HG02973 (cell line): ENCODE measurements at regions not wholly inside any gene's neighbourhood (a gene's known extent, or its start where the extent isn't known, plus 50 kb on each side); places are given as distances from the start of the nearest gene placed in this dataset.

ENCODE experiments used
- ATAC-seq: cut with Tn5 transposase; IDR thresholded peaks from one replicate; pipeline ENCODE4 v1.9.1; 2021; ENCODE audit warnings: moderate library complexity; ENCODE audit not compliant: unreplicated experiment

DNA sequence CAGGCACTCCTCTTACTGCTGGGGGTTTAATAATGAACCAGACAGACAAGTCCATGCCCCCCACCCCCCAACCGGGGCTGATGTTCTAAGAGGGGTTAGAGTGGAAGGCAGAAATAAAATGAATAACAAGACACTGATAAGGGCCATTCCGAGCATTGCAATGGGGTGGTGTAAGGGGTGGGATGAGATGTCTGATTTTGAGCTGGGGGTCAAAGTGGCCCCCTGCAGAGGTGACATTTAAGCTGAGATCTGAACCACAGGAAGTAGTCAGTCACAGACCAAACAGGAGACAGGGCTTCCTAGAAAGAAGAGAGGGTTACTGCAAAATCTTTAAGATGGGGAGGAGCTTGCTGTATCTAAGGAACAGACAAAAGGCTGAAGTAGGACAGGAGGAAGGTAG is 180.6 kb upstream of the SH3BP4 start:
- ATAC-seq = no peak

DNA sequence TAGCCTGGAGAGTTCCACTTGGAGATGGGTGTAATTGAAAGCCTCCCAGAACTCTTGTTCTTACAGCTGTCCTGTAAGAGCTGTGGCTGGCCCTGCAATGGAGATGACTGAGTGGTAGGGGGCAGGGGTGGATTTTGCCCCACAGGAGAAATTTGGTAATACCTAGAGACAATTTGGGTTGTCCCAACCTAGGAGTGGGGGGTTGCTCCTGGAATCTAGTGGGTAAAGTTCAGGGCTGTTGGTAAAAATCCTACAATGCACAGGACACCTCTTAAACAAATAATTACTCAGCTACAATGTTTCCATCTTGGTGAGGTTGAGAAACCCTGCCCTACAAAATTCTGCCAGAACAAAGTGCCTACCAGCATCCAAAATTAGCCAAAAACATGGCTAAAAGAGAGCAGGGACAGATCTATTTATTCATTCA is 181.1 kb upstream of the SH3BP4 start:
- ATAC-seq = no peak

DNA sequence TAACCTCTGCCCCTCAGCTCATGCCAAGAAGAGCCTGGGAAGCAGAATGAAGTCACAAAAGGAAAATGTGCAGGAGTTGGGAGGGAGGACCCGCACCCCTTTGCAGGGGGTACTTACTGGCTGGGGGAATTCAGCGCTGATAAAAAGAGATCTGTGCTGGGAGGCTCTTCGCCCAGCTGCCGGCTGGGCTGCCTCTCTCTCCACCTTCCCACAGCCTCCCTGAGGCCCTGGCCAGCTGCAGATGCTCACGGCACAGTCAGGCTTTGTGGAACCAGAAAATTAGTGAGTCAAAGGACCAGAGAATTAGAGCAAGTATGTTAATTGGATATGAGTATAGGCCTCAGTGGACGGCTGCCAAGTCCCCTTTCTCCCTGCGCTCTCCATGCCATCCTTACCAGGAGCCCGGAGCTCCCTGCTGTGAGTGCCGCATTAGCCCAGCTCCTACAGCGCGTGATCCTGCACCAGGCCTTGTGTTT is 181.7 kb upstream of the SH3BP4 start:
- no peak for ATAC-seq

DNA sequence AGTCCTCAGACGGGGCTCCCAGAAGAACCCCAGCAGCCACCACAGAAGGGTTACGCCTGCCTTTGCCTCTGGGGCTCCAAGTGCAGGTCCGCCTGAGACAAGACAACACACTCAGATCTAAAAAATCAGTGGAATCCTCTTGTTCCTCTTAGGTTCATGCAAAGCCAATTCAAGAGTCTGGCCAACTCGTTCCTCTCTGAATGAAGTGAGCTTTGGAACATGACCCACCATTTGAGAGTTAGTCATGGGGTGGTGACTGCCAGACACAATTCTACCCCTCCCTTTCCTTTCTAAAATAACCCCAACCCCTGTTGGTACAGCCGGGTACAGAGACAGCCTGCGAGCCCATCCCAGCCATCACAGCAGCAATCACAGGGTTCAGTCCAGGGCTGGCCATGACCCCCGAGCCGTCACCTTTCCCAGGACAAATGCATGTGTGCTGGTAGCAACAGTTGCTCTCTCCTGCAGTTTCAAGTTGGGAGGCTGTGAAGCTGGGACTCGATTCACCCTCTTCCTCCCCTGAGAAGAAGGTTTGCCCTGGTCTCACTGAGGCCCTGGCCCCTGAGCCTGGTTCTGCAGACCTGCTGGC is 183.1 kb upstream of the SH3BP4 start:
- ATAC-seq = no peak

DNA sequence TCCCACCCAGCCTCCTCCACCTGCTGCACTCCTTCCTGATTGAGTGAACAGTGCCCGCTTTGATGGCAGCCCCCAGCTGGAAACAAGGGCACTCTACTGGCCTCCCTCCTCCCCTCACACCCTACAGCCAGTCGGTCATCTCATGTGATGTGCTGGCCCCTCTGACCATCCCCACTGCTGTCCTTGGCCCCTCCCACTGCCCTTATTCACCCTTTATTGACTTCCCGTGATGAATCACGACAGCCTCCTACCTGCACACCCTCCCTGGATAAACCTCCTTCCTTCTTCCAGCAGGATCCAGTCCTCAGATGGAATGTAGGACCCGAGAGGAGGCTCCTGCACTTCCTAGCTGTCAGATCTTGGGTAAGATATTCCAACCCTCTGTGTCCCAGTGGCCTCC is 186.5 kb upstream of the SH3BP4 start:
- ATAC-seq = no peak

DNA sequence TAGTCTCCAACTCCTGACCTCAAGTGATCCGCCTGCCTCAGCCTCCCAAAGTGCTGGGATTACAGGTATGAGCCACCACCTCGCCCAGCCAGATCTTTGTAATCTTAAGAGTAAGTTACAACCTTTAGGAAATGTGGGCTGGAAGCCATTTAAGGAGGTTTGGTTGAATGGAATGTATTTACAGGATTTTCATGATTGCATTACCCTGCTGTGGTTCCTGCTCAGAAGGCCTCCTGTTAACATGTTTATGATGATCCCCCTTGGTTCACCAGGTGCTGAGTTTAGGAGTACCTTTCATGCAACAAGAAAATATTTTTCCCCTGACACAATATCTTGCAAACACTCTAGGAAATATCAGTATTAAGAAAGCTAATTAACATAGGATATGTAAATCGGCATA is 187.4 kb upstream of the SH3BP4 start:
- no peak for ATAC-seq

DNA sequence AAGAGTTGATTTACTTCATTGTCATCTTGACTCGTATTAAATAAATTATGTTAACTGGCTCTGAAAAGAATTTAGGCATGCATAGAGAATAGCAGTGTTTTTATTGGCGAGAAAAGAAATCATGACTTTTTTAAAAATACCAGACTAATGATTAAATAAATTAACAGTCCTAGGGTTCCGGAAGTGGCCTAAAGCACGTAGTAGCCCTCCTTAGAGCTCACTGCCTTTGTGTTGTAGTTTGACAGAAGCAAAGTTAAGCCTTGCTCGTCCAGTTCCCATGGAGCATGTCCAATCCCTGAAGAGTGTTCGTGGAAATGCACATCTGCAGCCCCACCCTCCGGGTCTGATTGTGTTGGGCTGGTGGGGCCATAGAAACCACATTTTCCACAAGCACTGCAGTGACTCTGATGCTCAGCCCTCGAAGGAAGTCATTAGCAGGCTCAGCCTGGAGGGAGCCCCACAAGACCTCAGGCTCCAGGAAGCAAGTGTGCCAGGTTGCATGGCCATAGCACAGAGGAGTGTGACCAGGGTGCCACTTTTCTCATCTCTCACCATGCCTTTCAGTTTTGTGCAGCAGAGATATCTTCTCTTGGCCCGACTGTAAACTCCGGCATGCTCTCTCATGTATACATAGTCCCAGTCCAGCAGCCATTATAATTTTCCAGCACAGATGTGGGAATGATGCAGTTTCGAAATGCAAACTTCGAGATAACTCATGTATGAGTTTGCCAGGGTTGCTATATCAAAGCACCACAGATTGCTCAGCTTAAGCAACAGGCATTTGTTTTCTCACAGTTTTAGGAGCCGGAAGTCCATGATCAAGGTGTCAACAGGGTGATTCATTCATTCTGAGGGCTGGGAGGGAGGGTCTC is 188.6 kb upstream of the SH3BP4 start:
- no peak for ATAC-seq

DNA sequence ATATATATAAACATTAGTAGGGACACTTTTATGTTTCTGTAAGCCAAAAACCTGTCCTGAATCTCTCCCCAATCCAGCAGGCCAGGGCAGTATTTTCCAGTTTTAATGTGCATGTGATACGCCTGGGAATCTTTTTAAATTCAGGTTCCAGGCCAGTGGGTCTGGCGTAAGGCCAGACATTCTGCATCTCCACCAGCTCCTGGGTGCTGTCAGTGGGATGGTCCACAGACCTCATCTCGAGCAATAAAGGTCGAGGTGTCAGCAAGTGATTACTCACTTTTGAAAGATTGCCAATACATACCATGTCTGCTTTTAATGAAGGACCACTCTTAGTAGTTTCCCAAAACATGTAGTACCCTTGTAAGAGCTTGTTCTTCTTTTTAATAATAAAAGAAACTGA is 189.9 kb upstream of the SH3BP4 start:
- ATAC-seq = no peak

DNA sequence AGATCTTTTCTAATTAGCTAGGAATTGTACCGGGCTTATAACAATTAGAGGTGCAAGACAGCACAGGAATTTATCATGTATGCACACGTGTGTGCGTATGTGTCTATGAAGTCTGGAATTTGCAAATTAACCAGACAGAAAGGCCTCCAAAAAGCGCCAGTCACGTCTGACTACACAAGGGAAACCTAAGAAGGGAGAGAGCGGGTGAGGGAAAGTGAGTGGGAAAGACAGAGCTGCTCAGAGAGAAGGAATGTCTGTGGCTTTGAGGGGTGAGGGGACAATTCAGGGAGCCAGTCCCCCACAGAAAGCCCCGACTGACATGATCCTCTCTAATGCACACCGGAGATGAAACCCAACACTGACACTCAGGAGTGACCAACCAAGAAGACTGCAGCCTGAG is 197.7 kb upstream of the SH3BP4 start:
- ATAC-seq = no peak

DNA sequence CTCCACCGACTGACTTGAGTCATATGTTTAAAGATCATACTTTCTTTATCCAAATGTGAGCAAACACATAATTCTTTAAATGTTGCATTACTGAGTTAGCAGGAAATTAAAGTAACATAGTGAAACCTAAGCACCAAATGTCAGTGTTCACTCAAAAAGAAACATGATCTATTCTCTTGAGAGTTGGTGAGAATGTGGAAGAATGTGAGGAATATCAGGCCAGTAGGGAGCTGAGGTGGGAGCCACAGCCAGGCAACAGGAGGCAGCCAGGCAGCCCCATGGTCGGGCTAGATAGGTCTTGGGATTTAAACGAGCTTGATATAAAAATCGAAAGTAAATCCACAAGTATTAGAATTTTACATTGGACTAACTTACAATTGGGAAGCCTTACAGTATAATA is 198.1 kb upstream of the SH3BP4 start:
- ATAC-seq = no peak

DNA sequence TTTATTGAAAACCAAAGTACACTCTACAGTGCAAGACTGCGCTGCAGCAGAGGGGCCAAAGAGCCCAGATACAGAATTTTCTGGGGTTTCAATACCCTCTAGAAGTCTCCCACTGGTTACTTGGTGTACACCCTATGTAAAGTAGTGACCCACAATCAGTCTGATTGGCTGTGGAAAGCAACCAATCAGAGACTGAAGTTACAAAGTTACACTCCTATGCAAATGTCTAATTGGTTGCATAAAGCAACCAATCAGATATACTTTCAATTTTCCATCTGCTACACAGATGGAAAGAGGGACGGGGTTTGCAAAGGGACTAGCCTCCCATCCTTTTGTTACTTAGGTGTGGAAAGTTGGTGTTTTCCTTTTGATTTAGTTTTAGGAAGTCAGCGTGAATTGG is 198.9 kb upstream of the SH3BP4 start:
- no peak for ATAC-seq

DNA sequence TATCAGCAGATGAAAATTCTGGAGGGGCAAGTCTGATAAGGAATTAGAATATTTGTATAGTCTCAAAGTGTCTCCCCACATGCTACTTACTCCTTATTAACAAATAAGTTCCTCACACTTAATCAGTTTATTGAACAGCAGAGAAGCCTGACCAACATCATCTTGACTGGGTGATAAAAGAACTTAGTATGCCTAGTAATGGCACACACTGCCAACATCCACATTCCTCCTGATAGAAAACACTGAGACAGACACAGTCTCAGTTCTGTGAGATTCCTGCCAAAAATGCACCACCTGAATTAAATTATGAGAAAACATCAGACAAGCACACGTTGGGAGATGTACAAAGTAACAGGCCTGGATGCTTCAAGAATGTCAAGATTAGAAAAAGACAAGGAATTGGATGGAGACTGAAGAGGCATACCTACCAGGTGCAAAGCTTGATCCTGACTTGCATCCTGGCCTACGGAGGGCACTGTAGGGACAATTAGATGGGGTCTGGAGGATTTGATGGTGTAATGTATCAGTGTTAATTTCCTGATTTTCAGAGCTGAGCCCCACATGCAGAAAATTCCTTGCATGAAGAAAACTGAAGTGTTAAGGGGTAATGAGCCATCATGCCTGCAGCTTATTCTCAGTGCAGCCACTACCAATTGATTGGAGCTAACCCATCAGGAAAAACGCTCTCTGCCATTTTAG is 200.4 kb upstream of the SH3BP4 start:
- ATAC-seq = no peak

DNA sequence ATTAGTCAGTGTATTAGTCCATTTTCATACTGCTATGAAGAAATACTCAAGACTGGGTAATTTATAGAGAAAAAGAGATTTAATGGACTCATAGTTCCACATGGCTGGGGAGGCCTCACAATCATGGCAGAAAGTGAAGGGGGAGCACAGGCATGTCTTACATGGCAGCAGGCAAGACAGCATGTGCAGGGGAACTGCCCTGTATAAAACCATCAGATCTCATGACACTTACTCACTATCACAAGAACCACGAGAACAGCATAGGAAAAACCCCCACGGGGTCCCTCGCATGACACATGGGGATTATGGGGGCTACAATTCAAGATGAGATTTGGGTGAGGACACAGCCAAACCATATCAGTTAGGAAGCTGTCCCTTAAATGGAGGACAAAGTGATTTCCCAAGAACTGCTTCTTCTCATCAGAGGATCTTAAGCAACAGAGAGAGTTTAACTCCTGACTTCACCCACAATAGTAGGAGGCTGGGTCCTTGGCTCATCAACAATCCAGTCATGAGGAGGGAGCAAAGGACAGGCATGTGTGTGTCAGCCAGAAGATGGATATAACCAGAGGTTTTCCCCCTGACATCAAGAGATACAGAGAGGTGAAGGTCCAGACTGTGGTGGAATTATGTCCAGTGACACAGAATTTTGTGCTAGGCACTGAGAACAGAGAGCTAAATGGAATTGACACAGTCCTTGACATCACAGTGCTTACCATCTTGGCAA is 203.8 kb upstream of the SH3BP4 start:
- no peak for ATAC-seq

DNA sequence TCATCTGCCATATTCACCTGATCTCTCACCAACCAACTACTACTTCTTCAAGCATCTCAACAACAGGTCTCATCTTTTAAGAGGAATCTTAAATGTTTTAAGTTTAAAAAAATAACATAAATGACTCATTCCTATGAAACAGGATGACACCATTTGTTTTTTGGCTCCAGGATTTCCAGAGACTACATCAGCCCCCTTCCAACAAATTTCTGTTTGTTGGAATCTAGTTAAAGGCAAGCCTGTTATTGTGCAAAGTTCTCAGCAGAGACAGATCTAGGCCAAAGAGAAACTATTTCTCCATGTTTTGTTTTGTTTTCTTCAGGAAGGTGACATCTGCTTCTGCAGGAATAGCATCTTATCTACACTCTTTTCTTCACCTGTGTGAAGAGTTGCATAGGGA is 204.8 kb upstream of the SH3BP4 start:
- no peak for ATAC-seq

DNA sequence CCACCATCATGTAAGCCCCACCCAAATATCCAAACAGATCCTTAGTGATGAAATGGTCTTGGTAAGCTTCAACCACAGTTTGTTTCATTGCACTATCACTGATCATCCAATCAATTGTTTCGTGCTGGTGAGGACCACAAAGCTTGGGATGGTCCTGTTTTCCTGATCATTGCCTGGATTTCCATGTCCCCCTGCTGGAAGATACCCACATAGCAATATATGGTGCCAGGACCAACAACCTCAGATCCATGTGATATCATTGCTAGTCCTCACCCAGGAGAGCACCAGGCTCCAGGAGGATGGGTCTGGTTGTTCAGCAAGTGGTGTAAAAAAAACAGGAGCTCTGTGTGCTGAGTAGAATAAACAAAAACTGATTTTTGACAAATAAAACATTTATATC is 206.5 kb upstream of the SH3BP4 start:
- no peak for ATAC-seq

DNA sequence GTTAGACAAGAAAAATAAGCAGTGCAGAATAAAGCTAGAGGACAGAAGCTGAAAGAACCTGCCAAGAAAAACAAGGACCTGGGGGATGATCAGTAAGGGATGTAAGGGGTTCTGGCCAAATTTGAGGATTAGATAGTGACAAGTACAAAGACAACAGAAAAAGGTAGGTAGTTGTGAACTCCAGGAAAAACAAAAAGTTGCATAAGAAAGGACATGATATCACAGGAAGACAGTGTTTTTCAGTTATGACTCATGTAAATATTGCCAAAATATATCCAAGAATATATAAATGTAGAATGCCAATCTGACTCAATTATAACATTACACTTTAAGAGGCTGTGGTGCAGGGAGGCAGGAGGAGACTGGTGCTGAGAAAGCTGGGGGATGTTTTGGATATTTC is 209.8 kb upstream of the SH3BP4 start:
- ATAC-seq = no peak

DNA sequence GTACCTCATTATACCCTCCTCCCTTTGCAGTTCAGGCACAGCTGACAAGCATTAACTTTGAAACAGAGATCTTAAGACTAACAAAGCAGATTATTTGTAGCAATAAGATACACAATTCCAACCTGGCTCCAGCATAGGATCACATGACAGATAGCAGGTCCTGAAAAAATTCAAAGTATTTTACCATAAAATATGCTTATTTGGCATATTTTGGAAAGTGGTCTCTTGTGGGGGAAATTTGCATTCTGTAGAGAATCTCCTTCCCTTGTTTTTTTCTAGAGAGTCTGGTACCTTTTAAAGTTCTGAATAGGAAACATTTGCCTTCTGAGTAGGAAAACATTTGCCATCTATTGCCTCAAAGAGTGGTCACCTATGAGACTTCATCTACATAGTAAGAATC is 212.8 kb upstream of the SH3BP4 start:
- no peak for ATAC-seq

DNA sequence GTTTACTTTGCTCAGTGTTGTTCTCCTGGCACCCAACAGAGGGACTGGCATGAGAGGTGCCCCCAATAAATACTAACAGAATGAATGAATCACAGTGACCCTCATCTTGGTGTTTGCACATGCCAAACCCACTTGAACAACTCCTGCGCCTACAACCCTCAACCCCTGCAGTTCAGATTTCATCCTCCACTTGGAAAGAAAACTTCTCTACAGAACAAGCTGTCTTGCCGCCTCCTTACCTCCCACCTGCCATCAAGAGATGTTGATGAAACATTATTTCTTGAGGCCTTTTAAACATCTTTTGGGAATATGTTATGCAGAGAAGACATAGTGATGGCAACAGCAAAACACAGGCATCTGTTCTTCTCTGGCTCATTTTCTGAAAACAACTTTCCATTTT is 216.0 kb upstream of the SH3BP4 start:
- no peak for ATAC-seq

DNA sequence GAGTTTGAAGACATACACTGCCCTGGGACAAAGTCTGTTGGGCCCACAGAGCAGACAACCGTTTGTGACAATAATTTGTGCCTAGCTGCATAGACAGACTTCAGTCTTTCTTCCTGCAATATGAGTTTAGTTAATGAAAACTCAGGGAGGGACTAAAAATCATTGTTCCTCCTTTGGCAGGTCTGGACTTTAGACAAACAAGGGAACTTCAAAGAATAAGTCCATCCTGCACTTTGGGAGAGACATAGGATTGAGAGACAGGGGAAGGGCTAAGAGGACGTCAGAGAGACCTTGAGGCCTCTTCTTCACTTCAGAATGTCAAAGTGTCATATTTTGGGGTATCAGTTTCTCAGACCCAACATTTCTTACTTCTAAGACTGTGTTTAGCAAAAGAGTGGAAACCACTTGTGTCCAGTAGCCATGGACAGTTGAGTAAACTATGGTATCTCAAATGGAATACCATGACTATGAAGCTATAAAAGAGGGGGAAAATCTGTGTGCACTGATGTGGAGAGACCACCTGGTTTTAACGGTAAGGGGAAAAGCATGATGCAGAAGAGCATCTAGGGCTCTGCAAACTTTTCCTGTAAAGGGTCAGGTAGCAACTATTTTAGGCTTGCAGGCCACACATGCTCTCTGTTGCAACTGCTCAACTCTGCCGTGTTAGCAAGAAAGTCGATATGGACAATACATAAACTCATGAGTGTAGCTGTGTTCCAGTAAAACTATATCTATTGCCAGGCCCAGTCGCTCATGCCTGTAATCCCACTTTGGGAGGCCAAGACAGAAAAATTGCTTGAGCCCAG is 217.8 kb upstream of the SH3BP4 start:
- ATAC-seq = no peak

DNA sequence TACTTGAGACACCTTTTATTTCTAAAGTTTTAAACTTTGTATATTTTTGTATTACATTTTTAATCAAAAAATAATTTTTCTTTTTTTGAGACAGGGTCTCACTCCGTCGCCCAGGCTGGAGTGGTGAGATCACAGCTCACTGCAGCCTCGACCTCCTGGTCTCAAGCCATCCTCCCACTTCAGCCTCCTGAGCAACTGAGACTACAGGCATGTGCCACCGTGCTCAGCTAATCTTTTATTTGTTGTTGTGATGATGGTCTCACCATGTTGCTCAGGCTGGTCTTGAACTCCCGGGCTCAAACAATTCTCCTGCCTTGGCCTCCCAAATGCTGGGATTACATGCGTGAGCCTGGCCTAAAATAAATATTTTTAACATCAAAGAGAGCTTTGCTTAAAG is 218.7 kb upstream of the SH3BP4 start:
- ATAC-seq = no peak
